Erythroblast (primary cell): ENCODE measurements at regions not wholly inside any gene's neighbourhood (a gene's known extent, or its start where the extent isn't known, plus 50 kb on each side); places are given as distances from the start of the nearest gene placed in this dataset.
A peak's percentile ranks its signal among the peaks of the same experiment; 100 is the strongest.

ENCODE experiments used
- DNase-seq, 2 experiments: peaks; one replicate each; lab custom pipeline; 2025; lab: John Stamatoyannopoulos, UW
- GATA1 ChIP-seq: IDR thresholded peaks from 2 replicates; pipeline ENCODE4 v1.6.1; 2011; ENCODE audit warnings: low read depth, mild to moderate bottlenecking, control low read depth, low read length, moderate library complexity
- POLR2A ChIP-seq: IDR thresholded peaks from 2 replicates; pipeline ENCODE4 v1.6.1; 2011; ENCODE audit warnings: mild to moderate bottlenecking, low read length

DNA sequence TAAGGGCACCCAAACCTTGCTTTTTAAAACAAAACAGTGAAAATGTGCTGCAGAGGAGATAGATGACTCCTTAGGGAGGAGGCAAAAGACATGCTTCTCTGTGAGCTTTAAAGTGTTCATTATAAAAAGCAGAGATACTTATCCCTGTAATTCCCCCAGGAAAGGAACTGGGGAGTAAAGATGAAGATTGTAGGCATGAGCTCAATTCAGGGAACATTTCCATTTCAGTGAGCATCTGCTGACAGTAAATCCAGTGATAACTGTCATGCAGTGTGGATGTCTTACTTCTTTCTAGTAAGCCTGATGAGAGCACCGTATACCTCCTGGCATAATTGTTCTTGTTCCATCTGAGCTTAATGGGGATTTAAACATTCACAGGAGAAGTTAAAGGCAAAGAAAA lies 1296.5 kb downstream of the MRPL39 start:
- no peak for DNase-seq

DNA sequence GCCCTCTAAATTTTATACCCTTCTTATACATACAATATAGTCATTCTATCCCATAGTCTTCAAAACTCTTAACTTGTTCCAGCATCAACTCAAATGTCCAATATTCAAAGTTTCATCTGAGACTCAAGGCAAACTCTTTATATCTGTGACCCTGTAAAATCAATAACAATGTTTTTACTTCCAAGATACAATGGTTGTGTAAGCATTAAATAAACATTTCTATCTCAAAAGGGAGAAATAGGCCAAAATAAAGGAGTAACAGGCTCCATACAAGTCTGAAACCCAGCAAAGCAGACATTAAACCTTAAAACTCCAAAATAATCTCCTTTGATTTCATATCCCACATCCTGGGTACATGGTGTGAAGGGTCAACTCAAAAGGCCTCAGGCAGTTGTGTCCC lies 1299.1 kb downstream of the MRPL39 start:
- no peak for TF ChIP-seq GATA1
- no peak for TF ChIP-seq POLR2A
- DNase-seq = no peak

More for the DNA sequence above, 1296.5 kb downstream of the MRPL39 start:
- TF ChIP-seq POLR2A = no peak
- no peak for TF ChIP-seq GATA1

GRCh38 chr21:24302400-24302799 lies 1304.9 kb downstream of the MRPL39 start:
- DNase-seq = no peak
- TF ChIP-seq GATA1 (no peak), POLR2A (no peak)

GRCh38 chr21:24298040-24298439 lies 1309.2 kb downstream of the MRPL39 start:
- DNase-seq = no peak
- TF ChIP-seq POLR2A (no peak), GATA1 (no peak)

GRCh38 chr21:24294171-24294570 lies 1313.1 kb downstream of the MRPL39 start:
- TF ChIP-seq GATA1 (no peak), POLR2A (no peak)
- DNase-seq = no peak

DNA sequence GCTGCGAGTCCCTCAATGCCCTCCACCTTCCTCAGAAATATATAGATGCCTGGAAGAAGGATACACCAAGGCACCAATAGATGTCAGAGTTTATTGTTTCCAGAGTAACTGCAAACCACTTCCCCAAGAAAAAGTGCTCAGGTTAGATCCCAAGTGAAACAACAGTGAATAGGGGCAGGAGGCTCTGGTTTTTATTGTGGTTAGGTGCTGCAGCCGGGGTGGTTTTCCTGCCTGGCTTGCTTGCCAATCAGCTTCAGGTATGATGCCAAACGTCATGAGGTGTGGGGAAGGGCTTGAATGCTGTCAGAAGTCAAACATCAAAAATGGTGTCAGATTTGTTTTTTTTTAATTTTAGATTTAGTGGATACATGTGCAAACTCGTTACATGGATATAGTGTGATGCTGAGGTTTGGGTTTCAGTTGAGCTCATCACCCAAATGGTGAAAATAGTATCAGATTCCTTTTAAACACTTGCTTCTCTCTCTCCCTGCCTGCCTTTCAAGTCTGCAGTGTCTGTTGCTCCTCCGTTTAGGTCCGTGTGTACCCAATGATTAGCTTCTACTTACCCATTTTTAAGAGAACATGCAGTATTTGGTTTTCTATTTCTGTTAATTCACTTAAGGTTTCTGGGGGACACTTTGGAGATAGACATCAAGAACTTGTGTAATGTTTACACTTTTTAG lies 1317.0 kb downstream of the MRPL39 start:
- DNase-seq = no peak
- TF ChIP-seq GATA1 (no peak), POLR2A (no peak)

DNA sequence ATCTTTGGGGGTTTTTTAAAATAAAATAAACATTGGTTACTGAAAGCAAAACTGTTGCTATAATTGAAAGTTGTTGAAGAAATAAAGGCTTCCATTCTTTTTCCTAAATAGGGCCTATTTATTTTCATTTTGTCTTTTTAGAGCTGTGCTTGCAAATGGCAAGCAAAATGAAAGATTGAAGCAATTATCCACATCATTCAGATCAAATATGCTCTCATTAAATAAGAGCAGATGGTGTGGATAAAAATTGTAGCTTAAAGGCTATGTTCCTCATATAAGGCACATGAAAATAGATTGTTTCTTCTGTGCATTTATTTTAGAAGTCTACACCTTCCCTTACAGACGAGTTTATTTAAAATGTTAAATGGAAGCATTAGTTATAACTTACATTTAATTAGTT lies 1317.7 kb downstream of the MRPL39 start:
- DNase-seq = no peak

GRCh38 chr21:24280596-24280995 lies 1326.7 kb downstream of the MRPL39 start:
- DNase-seq = no peak
- TF ChIP-seq POLR2A (no peak), GATA1 (no peak)

More for the DNA sequence above, 1317.7 kb downstream of the MRPL39 start:
- TF ChIP-seq POLR2A (no peak), GATA1 (no peak)

DNA sequence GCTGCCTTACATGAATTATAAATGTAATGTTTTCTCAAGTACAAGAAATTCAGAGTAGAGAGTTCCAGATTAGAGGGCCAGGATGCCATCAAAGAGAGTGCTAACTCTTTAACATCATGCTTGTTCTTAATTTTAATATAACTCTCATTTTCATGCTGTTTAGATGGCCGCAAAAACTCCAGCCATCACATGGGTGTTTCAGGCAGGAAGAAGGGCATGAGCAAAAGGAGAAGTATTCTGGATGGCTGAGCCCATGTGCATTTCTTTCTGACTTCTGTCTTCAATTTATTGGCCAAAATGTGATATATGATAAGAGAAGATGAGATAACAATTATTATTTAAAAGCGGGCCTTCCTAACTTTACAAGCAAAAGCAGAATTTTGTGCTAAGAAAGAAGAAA lies 1328.6 kb downstream of the MRPL39 start:
- no peak for DNase-seq
- TF ChIP-seq POLR2A (no peak), GATA1 (no peak)

- TF ChIP-seq GATA1 (no peak), POLR2A (no peak)
- peak; percentile 4 to 9 for DNase-seq
These were observed 1331.1 kb downstream of the MRPL39 start for GRCh38 chr21:24276204-24276603.

GRCh38 chr21:24275616-24276015 lies 1331.7 kb downstream of the MRPL39 start:
- TF ChIP-seq GATA1 (no peak), POLR2A (no peak)
- no peak for DNase-seq

DNA sequence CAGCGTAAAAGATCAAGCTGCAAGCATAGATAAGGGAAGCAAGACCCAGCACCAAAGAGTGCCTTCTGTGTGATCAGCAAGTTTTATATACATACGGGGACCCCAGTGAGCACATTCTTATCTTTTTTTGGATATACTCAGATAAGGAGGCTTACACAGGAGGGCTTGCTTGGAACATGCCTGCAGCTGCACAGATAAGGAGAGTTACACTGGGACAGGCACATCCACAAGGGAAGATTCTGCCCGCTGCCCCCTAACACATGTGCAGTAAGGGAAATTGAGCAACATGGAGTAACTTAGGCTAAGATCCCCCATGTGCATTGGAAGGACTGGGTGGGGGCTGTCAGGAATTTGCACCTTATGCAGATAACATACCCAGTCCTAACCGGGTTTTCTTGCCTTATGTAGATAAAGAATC lies 1334.8 kb downstream of the MRPL39 start:
- TF ChIP-seq POLR2A = no peak
- peak; percentile 96 for TF ChIP-seq GATA1
- DNase-seq = peak; percentile 86 to 96

GRCh38 chr21:24265987-24266386 lies 1341.3 kb downstream of the MRPL39 start:
- TF ChIP-seq POLR2A (no peak), GATA1 (no peak)

DNA sequence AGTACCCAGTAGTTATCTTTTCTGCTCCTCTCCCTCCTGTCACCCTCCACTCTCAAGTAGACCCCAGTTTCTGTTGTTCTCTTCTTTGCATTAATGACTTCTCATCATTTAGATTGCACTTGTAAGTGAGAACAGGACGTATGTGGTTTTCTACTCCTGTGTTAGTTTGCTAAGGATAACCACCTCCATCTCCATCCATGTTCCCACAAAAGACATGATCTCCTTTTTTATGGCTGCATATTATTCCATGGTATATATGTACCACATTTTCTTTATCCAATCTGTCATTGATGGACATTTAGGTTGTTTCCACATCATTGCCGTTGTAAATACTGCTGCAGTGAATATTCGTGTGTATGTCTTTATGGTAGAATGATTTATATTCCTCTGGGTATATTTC lies 1346.5 kb downstream of the MRPL39 start:
- DNase-seq = no peak
- TF ChIP-seq POLR2A (no peak), GATA1 (no peak)

More at GRCh38 chr21:24265987-24266386, 1341.3 kb downstream of the MRPL39 start:
- DNase-seq = no peak

DNA sequence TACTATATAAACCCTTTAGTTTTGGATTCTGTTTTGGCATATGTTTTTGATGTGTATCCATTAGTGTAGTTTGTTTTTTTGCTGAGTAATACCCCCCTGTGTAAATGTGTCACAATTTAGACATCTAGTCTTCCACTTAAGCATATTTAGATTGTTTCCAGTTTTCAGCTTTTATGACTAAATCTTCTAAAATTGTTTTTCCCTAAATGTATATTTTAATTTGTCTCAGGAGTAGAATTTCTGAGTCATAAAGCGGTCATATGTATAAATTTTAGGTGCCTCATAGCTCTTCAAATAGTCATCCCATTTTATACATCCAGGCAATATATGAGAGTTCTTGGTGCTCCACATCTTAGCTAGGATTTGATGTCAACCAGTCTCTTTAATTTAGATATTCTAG lies 1348.0 kb downstream of the MRPL39 start:
- DNase-seq = peak in 1 of 2 experiments; percentile 4
- TF ChIP-seq POLR2A = no peak
- TF ChIP-seq GATA1 = no peak
